HG02571 (cell line): ENCODE measurements at regions not wholly inside any gene's neighbourhood (a gene's known extent, or its start where the extent isn't known, plus 50 kb on each side); places are given as distances from the start of the nearest gene placed in this dataset.

Source experiments
- ATAC-seq: cut with Tn5 transposase; IDR thresholded peaks from one replicate; pipeline ENCODE4 v1.9.1; 2021; ENCODE audit warnings: mild to moderate bottlenecking, moderate library complexity; ENCODE audit not compliant: unreplicated experiment

- ATAC-seq = no peak
These were observed 98.5 kb upstream of the ZMIZ1 start for GRCh38 chr10:78970261-78970660.

GRCh38 chr10:78971094-78971682 is 97.6 kb upstream of the ZMIZ1 start:
- no peak for ATAC-seq

- no peak for ATAC-seq
These were observed 96.4 kb upstream of the ZMIZ1 start for GRCh38 chr10:78972160-78972946.

- ATAC-seq = peak; percentile 75
These were observed 95.5 kb upstream of the ZMIZ1 start for GRCh38 chr10:78972947-78973900.

GRCh38 chr10:78973901-78974616 is 94.7 kb upstream of the ZMIZ1 start:
- peak; percentile 43 for ATAC-seq

GRCh38 chr10:78974617-78975317 is 94.0 kb upstream of the ZMIZ1 start:
- no peak for ATAC-seq

- ATAC-seq = no peak
These were observed 92.8 kb upstream of the ZMIZ1 start for GRCh38 chr10:78975926-78976325.

- no peak for ATAC-seq
These were observed 91.7 kb upstream of the ZMIZ1 start for GRCh38 chr10:78976825-78977755.

- no peak for ATAC-seq
These were observed 88.8 kb upstream of the ZMIZ1 start for GRCh38 chr10:78979938-78980337.

GRCh38 chr10:78980354-78980753 is 88.4 kb upstream of the ZMIZ1 start:
- no peak for ATAC-seq

- ATAC-seq = no peak
These were observed 88.0 kb upstream of the ZMIZ1 start for GRCh38 chr10:78980815-78981214.

- peak; percentile 56 for ATAC-seq
These were observed 87.4 kb upstream of the ZMIZ1 start for GRCh38 chr10:78981257-78981969.

GRCh38 chr10:78981970-78982281 is 86.8 kb upstream of the ZMIZ1 start:
- ATAC-seq = no peak

- ATAC-seq = no peak
These were observed 86.0 kb upstream of the ZMIZ1 start for GRCh38 chr10:78982726-78983125.

- ATAC-seq = no peak
These were observed 85.2 kb upstream of the ZMIZ1 start for GRCh38 chr10:78983608-78984007.

GRCh38 chr10:78985973-78986818 is 82.6 kb upstream of the ZMIZ1 start:
- ATAC-seq = no peak

GRCh38 chr10:78991187-78991586 is 77.6 kb upstream of the ZMIZ1 start:
- ATAC-seq = no peak

- no peak for ATAC-seq
These were observed 76.4 kb upstream of the ZMIZ1 start for GRCh38 chr10:78992333-78992732.
